Heart left ventricle (tissue), 16 donors: ENCODE measurements at regions not wholly inside any gene's neighbourhood (a gene's known extent, or its start where the extent isn't known, plus 50 kb on each side); places are given as distances from the start of the nearest gene placed in this dataset.

Experiments used
- ATAC-seq, 4 donors: fragments of 200-7000 bp; cut with Tn5 transposase; one replicate each; pipeline ENCODE4 v1.9.1; 2020 to 2022; ENCODE audit warnings: moderate library complexity in 4 of 4, mild to moderate bottlenecking in 3 of 4, moderate number of reproducible peaks in 1 of 4
- DNase-seq, 5 donors: peaks; one replicate each; pipeline ENCODE4 v3.0.0-alpha.2; 2020
- H3K27ac ChIP-seq, 12 donors: fragments of 200-600 bp; sonication (generic) in 4 of 12; one replicate each; pipeline versions ENCODE4 v1.5.0 to v1.8.0; 2016 to 2022; ENCODE audit warnings: mild to moderate bottlenecking in 2 of 12
- H3K27me3 ChIP-seq, 9 donors: fragments of 200-600 bp; sonication (generic) in 2 of 9; one replicate each; pipeline versions ENCODE4 v1.5.1 to v1.8.0; 2016 to 2022; ENCODE audit warnings: mild to moderate bottlenecking in 3 of 9
- H3K36me3 ChIP-seq, 9 donors: fragments of 200-600 bp; sonication (generic) in 2 of 9; one replicate each; pipeline versions ENCODE4 v1.5.0 to v1.8.0; 2018 to 2022; ENCODE audit warnings: mild to moderate bottlenecking in 2 of 9
- H3K4me1 ChIP-seq, 12 donors: fragments of 200-600 bp; sonication (generic) in 4 of 12; one replicate each; pipeline versions ENCODE4 v1.5.0 to v1.8.0; 2016 to 2022; ENCODE audit warnings: mild to moderate bottlenecking in 3 of 12
- H3K4me3 ChIP-seq, 12 donors: fragments of 200-600 bp; sonication (generic) in 4 of 12; one replicate each; pipeline versions ENCODE4 v1.5.0 to v1.8.0; 2017 to 2022; ENCODE audit warnings: mild to moderate bottlenecking in 9 of 12, moderate library complexity in 4 of 12
- H3K9me3 ChIP-seq, 12 donors: fragments of 200-600 bp; sonication (generic) in 4 of 12; one replicate each; pipeline versions ENCODE4 v1.5.0 to v1.8.0; 2016 to 2022; ENCODE audit warnings: mild to moderate bottlenecking in 1 of 12
- POLR2A ChIP-seq, 2 donors: fragments of 450-650 bp; IDR thresholded peaks; one replicate each; pipeline ENCODE4 v1.6.1; 2017; ENCODE audit warnings: antibody characterized with exemption in 2 of 2, mild to moderate bottlenecking in 2 of 2, moderate library complexity in 2 of 2
- WGBS, 4 donors: extraction: QIAGEN DNeasy Blood & Tissue Kit in 2 of 4; methylation state at CpG; one replicate each; pipeline versions ENCODE4 v1.1.5 to v1.1.7; 2013 to 2018; 5-methylcytosine and 5-hydroxymethylcytosine counted together
- intact Hi-C, 10 donors: fragments of 100-400 bp; cut with DNase I; formaldehyde crosslinking; loops; one replicate each; pipeline versions ENCODE4 v1.11.1 to v1.14.2; 2022
- TF ChIP-seq, protein P1 (sequence below), 12 donors: fragments of 200-600 bp; sonication (generic) in 4 of 12; IDR thresholded peaks; one replicate each; pipeline versions ENCODE4 v1.5.0 to v1.8.0; 2018 to 2022; ENCODE audit warnings: antibody characterized with exemption in 12 of 12, mild to moderate bottlenecking in 5 of 12
- donor health status: ischemic (EF 13 %, LVEDD 7.1; RV severe dilation, severe dysfunction).
- donor health status: healthy with polysubstance abuse.
- donor health status: DM: no; HTN: yes; CAD: no.
- donor health status: DM: no; HTN: no; CAD: no.
- donor health status: ischemic (EF 25% LVEDD 6.9; RV normal size, moderate dysfunction).
- donor health status: ischemic (EF 25% LVEDD 5.7; RV mildly dilated, moderate dysfunction).
- donor health status: healthy.
- donor health status: DM: yes; HTN: yes; CAD: no.
- donor health status: ischemic (EF 35%, LVEDD 5.7; RV mildly dilated, moderate dysfunction).
- donor health status: nonischemic (EF 11% LVEDD 7.7; RV severe dilation, severe dysfunction).
- donor health status: DM: yes; HTN: yes; CAD: no.
- donor health status: PGD.
- donor health status: ischemic (EF 29% LVEDD 5.4; RV normal size, mild dysfunction).
- donor health status: nonischemic (EF 23%, LVEDD 6.1; RV moderate dilation, normal function).

- Histone ChIP-seq H3K27ac (no peak overlapping the region), H3K9me3 (no peaks in the 10 kb centered on the region), H3K36me3 (no peaks in the 10 kb centered on the region), H3K4me1 (no peaks in the 10 kb centered on the region), H3K27me3 (peaks cover 0 to 5% (median 0%) of the 10 kb centered on the region in 9 donors), H3K4me3 (no peak overlapping the region)
- WGBS, 4 donors, result 73 to 83% (median 77%) methylated on average over 5 of the region's 5 CpGs
- no peak for DNase-seq
- ATAC-seq, result no peak
- no peak for TF ChIP-seq POLR2A (IDR thresholded peaks at IDR 0.05)
- TF ChIP-seq, protein P1, sequence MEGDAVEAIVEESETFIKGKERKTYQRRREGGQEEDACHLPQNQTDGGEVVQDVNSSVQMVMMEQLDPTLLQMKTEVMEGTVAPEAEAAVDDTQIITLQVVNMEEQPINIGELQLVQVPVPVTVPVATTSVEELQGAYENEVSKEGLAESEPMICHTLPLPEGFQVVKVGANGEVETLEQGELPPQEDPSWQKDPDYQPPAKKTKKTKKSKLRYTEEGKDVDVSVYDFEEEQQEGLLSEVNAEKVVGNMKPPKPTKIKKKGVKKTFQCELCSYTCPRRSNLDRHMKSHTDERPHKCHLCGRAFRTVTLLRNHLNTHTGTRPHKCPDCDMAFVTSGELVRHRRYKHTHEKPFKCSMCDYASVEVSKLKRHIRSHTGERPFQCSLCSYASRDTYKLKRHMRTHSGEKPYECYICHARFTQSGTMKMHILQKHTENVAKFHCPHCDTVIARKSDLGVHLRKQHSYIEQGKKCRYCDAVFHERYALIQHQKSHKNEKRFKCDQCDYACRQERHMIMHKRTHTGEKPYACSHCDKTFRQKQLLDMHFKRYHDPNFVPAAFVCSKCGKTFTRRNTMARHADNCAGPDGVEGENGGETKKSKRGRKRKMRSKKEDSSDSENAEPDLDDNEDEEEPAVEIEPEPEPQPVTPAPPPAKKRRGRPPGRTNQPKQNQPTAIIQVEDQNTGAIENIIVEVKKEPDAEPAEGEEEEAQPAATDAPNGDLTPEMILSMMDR (IDR thresholded peaks at IDR 0.05), result no peak
- intact Hi-C loops, result no loop called here
These were observed 58.6 kb upstream of the FAT1 start for GRCh38 chr4:186782302-186782701.

GRCh38 chr4:186787536-186787935 is 63.9 kb upstream of the FAT1 start:
- no peak overlapping the region for H3K27ac ChIP-seq
- H3K4me3 ChIP-seq, result no peak overlapping the region
- H3K9me3 ChIP-seq, result no peaks in the 10 kb centered on the region
- no peak for ATAC-seq
- TF ChIP-seq, protein P1 (IDR thresholded peaks at IDR 0.05), result no peak
- TF ChIP-seq POLR2A (IDR thresholded peaks at IDR 0.05), result no peak
- no peak for DNase-seq
- peaks cover 0 to 5% (median 0%) of the 10 kb centered on the region in 9 donors for H3K27me3 ChIP-seq
- no peaks in the 10 kb centered on the region for H3K4me1 ChIP-seq
- intact Hi-C loops, result no loop called here
- no peaks in the 10 kb centered on the region for H3K36me3 ChIP-seq
- WGBS, 4 donors, result 65 to 82% (median 71%) methylated on average over 5 of the region's 5 CpGs

GRCh38 chr4:186789651-186790050 is 66.0 kb upstream of the FAT1 start:
- DNase-seq (no peak), ATAC-seq (no peak)
- Histone ChIP-seq H3K4me3 (no peak overlapping the region), H3K9me3 (no peaks in the 10 kb centered on the region), H3K36me3 (no peaks in the 10 kb centered on the region), H3K27me3 (peaks cover 0 to 5% (median 0%) of the 10 kb centered on the region in 9 donors), H3K27ac (no peak overlapping the region), H3K4me1 (no peaks in the 10 kb centered on the region)
- intact Hi-C loops, result no loop called here
- 83 to 88% (median 86%) methylated on average over 3 of the region's 3 CpGs for WGBS, 4 donors
- no peak for TF ChIP-seq POLR2A (IDR thresholded peaks at IDR 0.05)
- TF ChIP-seq, protein P1 (IDR thresholded peaks at IDR 0.05), result no peak

GRCh38 chr4:186790630-186791029 is 67.0 kb upstream of the FAT1 start:
- no peak for DNase-seq

More at GRCh38 chr4:186790630-186791029, 67.0 kb upstream of the FAT1 start:
- no peak for ATAC-seq
- H3K9me3 ChIP-seq, result no peaks in the 10 kb centered on the region
- H3K4me3 ChIP-seq, result no peak overlapping the region
- intact Hi-C loops, result no loop called here
- H3K36me3 ChIP-seq, result no peaks in the 10 kb centered on the region
- TF ChIP-seq, protein P1 (IDR thresholded peaks at IDR 0.05), result no peak
- no peak for TF ChIP-seq POLR2A (IDR thresholded peaks at IDR 0.05)
- H3K27me3 ChIP-seq, result peaks cover 0 to 5% (median 0%) of the 10 kb centered on the region in 9 donors
- H3K27ac ChIP-seq, result no peak overlapping the region
- no peaks in the 10 kb centered on the region for H3K4me1 ChIP-seq
